ENCODE measurements at regions not wholly inside any gene's neighbourhood (a gene's known extent, or its start where the extent isn't known, plus 50 kb on each side); places are given as distances from the start of the nearest gene placed in this dataset.

DNA sequence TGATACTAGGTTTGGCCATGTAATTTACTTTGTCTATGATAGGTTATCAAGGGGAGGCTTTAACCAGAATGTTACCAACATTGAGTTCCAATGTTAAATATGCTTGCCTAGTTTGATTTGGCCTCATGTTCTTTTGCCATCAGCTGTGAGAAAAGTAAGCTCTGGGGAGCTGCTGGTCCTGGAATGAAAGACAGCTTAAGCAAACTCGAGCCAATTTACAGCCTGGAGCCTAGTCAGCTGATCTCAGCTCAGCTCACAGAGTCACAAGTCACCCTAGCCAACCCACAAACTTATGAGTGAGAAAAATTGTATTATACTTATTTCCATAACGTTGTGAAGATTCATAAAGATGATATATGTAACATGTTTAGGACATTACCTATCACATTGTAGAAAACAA is 426.7 kb downstream of the RWDD3 start:
- no peak for TF ChIP-seq CTCF (IDR thresholded peaks at IDR 0.05)
- no peak for TF ChIP-seq POLR2A (IDR thresholded peaks at IDR 0.05)
- TF ChIP-seq EP300 (IDR thresholded peaks at IDR 0.05), result no peak
